Lower leg skin (tissue), 4 donors: ENCODE measurements at regions not wholly inside any gene's neighbourhood (a gene's known extent, or its start where the extent isn't known, plus 50 kb on each side); places are given as distances from the start of the nearest gene placed in this dataset.

Experiments
- DNase-seq, 2 donors: peaks; one replicate each; pipeline ENCODE4 v3.0.0-alpha.2; 2019; ENCODE audit warnings: low spot score in 2 of 2
- H3K4me3 ChIP-seq: fragments of 200-600 bp; sonication (generic); 2 replicates; pipeline ENCODE4 v1.5.1; 2017; ENCODE audit warnings: mild to moderate bottlenecking, low read depth; ENCODE audit not compliant: poor library complexity, severe bottlenecking
- CTCF ChIP-seq, 3 donors: fragments of 450-650 bp; IDR thresholded peaks; one replicate each; pipeline ENCODE4 v1.5.1; 2016; ENCODE audit warnings: antibody characterized with exemption in 3 of 3, mild to moderate bottlenecking in 3 of 3, moderate library complexity in 2 of 3
- POLR2A ChIP-seq, 2 donors: fragments of 450-650 bp; IDR thresholded peaks; one replicate each; pipeline ENCODE4 v1.6.1; 2016 to 2017; ENCODE audit warnings: antibody characterized with exemption in 2 of 2, mild to moderate bottlenecking in 1 of 2, moderate library complexity in 1 of 2
- WGBS, 2 donors: methylation state at CpG; one replicate each; pipeline ENCODE4 v1.1.5; 2018; 5-methylcytosine and 5-hydroxymethylcytosine counted together
- intact Hi-C: fragments of 100-400 bp; cut with DNase I; formaldehyde crosslinking; loops from one replicate; pipeline ENCODE4 v1.15.0; 2023; ENCODE audit warnings: low total_unique reads

GRCh38 chr10:109430043-109430760 is 493.1 kb downstream of the XPNPEP1 start:
- intact Hi-C loops = no loop called here

GRCh38 chr10:109428775-109429491 is 494.4 kb downstream of the XPNPEP1 start:
- intact Hi-C loops = no loop called here
- TF ChIP-seq CTCF (IDR thresholded peaks at IDR 0.05) = no peak
- TF ChIP-seq POLR2A (IDR thresholded peaks at IDR 0.05) = no peak
- no peak overlapping the region for H3K4me3 ChIP-seq
- 83 to 85% methylated on average over 3 of the region's 3 CpGs for WGBS, 2 donors
- no peak for DNase-seq

More at GRCh38 chr10:109430043-109430760, 493.1 kb downstream of the XPNPEP1 start:
- H3K4me3 ChIP-seq = no peak overlapping the region
- TF ChIP-seq POLR2A (IDR thresholded peaks at IDR 0.05) (no peak), CTCF (IDR thresholded peaks at IDR 0.05) (no peak)
- WGBS, 2 donors = 77 to 78% methylated on average over 6 of the region's 6 CpGs
- no peak for DNase-seq

- DNase-seq = no peak
- TF ChIP-seq POLR2A (IDR thresholded peaks at IDR 0.05) (no peak), CTCF (IDR thresholded peaks at IDR 0.05) (no peak)
- no peak overlapping the region for H3K4me3 ChIP-seq
- intact Hi-C loops = no loop called here
- WGBS, 2 donors = 44 to 47% methylated on average over 2 of the region's 2 CpGs
Measured at GRCh38 chr10:109427411-109427810, 495.9 kb downstream of the XPNPEP1 start.

- no peak overlapping the region for H3K4me3 ChIP-seq
- 90 to 91% methylated on average over 2 of the region's 2 CpGs for WGBS, 2 donors
- TF ChIP-seq CTCF (IDR thresholded peaks at IDR 0.05) (no peak), POLR2A (IDR thresholded peaks at IDR 0.05) (no peak)
- intact Hi-C loops = no loop called here
- DNase-seq = no peak
Measured at GRCh38 chr10:109426987-109427386, 496.3 kb downstream of the XPNPEP1 start.

- WGBS, 2 donors = 66 to 76% methylated on average over 3 of the region's 3 CpGs
- no peak for DNase-seq
- no peak overlapping the region for H3K4me3 ChIP-seq
- intact Hi-C loops = no loop called here
- TF ChIP-seq CTCF (IDR thresholded peaks at IDR 0.05) (no peak), POLR2A (IDR thresholded peaks at IDR 0.05) (no peak)
Measured at GRCh38 chr10:109418795-109419194, 504.5 kb downstream of the XPNPEP1 start.
